KMS-11 (cell line): ENCODE measurements at regions not wholly inside any gene's neighbourhood (a gene's known extent, or its start where the extent isn't known, plus 50 kb on each side); places are given as distances from the start of the nearest gene placed in this dataset.
"Not testable (repeated sequence)": the region's sequence is repeated elsewhere in the genome, so short reads cannot be mapped to it uniquely, and the experiment has no call there.

Experiments
- H2AFZ ChIP-seq: fragments of 200-600 bp; sonication (generic); 2 replicates; pipeline ENCODE4 v1.6.1; 2016; ENCODE audit warnings: antibody characterized with exemption, mixed run types, low read depth
- H3K27ac ChIP-seq: fragments of 200-600 bp; sonication (generic); 2 replicates; pipeline ENCODE4 v1.6.1; 2016; ENCODE audit warnings: mild to moderate bottlenecking, mixed run types
- H3K27me3 ChIP-seq: fragments of 200-600 bp; sonication (generic); 2 replicates; pipeline ENCODE4 v1.6.1; 2017; ENCODE audit warnings: mild to moderate bottlenecking, low read depth, mixed run types, moderate library complexity; ENCODE audit not compliant: insufficient read depth
- H3K36me3 ChIP-seq: fragments of 200-600 bp; sonication (generic); 2 replicates; pipeline ENCODE4 v1.6.1; 2017; ENCODE audit warnings: mild to moderate bottlenecking, mixed run types; ENCODE audit not compliant: insufficient read depth
- H3K4me1 ChIP-seq: fragments of 200-600 bp; sonication (generic); 2 replicates; pipeline ENCODE4 v1.6.1; 2016; ENCODE audit warnings: mild to moderate bottlenecking, low read depth, mixed run types; ENCODE audit not compliant: poor library complexity, severe bottlenecking
- H3K4me2 ChIP-seq: fragments of 200-600 bp; sonication (generic); 2 replicates; pipeline ENCODE4 v1.7.0; 2016; ENCODE audit warnings: mild to moderate bottlenecking, mixed run types
- H3K4me3 ChIP-seq: fragments of 200-600 bp; sonication (generic); IDR thresholded peaks from 2 replicates; pipeline ENCODE4 v1.6.1; 2017; ENCODE audit warnings: low read depth, low read length, mixed read lengths; ENCODE audit not compliant: insufficient read depth
- H3K79me2 ChIP-seq: fragments of 200-600 bp; sonication (generic); 2 replicates; pipeline ENCODE4 v1.6.1; 2016; ENCODE audit warnings: low read depth, mixed run types; ENCODE audit not compliant: insufficient read depth
- H3K9ac ChIP-seq: fragments of 200-600 bp; sonication (generic); 2 replicates; pipeline ENCODE4 v1.6.1; 2016; ENCODE audit warnings: mild to moderate bottlenecking, mixed run types
- H4K20me1 ChIP-seq: fragments of 200-600 bp; sonication (generic); 2 replicates; pipeline ENCODE4 v1.6.1; 2016; ENCODE audit warnings: mild to moderate bottlenecking, mixed run types; ENCODE audit not compliant: insufficient read depth
- CTCF ChIP-seq: fragments of 200-600 bp; sonication (generic); conservative IDR thresholded peaks from 2 replicates; pipeline ENCODE4 v1.6.1; 2017; ENCODE audit warnings: low read depth, mild to moderate bottlenecking, antibody characterized with exemption, low read length, moderate library complexity, mixed read lengths

DNA sequence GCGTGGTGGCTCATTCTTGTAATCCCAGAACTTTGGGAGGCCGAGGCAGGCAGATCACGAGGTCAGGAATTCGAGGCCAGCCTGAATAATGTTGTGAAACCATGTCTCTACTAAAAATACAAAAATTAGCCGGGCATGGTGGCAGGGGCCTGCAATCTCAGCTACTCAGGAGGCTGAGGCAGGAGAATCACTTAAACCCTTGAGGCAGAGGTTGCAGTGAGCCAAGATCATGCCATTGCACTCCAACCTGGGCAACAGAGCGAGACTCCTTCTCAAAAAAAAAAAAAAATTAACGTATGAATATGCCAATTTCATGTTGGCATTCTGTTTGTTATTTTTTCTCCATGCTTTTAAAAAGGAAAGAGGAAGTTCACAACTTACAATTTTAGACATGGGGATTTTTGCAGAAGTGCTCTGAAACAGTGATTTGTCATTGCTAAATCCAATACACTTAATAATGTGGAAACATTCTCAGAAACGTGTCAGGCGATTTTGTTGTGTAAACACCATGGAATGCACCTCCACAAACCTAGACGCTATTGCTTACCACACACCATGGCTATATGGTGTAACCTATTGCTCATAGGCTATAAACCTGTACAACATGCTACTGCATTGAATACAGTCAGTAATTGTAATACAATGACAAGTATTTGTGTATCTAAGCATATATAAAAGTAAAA, 115.9 kb upstream of the PCDH20 start:
- Histone ChIP-seq H3K27me3 (no peaks in the 10 kb centered on the region), H3K79me2 (no peaks in the 10 kb centered on the region), H3K4me3 (no peak overlapping the region), H2AFZ (no peak overlapping the region), H3K36me3 (no peaks in the 10 kb centered on the region), H3K27ac (no peak overlapping the region), H3K4me2 (no peak overlapping the region), H4K20me1 (no peaks in the 10 kb centered on the region), H3K9ac (no peak overlapping the region), H3K4me1 (no peaks in the 10 kb centered on the region)
- no peak for TF ChIP-seq CTCF

DNA sequence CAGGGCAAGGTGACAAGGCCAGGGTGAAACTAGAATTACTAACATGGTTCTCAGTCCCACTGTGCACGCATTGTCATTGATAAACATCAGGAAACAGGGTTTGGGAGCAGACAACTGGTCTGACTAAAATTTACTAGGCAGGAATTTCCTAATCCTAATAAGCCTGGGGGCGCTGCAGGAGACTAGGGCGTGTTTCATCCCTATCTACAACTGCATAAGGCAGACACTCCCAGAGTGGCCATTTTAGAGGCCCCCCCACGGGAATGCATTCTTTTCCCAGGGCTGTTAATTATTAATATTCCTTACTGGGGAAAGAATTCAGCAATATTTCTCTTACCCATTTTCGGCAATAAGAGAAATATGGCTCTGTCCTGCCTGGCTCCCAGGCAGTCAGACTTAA, 103.6 kb upstream of the PCDH20 start:
- not testable (repeated sequence) for H2AFZ ChIP-seq, H4K20me1 ChIP-seq, H3K27me3 ChIP-seq, H3K79me2 ChIP-seq, H3K36me3 ChIP-seq, H3K4me3 ChIP-seq, H3K4me1 ChIP-seq, H3K9ac ChIP-seq, H3K27ac ChIP-seq, H3K4me2 ChIP-seq

- Histone ChIP-seq H3K4me2 (no peak overlapping the region), H3K27ac (no peak overlapping the region), H4K20me1 (no peaks in the 10 kb centered on the region), H3K27me3 (no peaks in the 10 kb centered on the region), H3K4me1 (no peaks in the 10 kb centered on the region), H3K4me3 (no peak overlapping the region), H2AFZ (no peak overlapping the region), H3K36me3 (no peaks in the 10 kb centered on the region), H3K79me2 (no peaks in the 10 kb centered on the region), H3K9ac (no peak overlapping the region)
- no peak for TF ChIP-seq CTCF
Observed at GRCh38 chr13:61508936-61509335, 93.3 kb upstream of the PCDH20 start.

DNA sequence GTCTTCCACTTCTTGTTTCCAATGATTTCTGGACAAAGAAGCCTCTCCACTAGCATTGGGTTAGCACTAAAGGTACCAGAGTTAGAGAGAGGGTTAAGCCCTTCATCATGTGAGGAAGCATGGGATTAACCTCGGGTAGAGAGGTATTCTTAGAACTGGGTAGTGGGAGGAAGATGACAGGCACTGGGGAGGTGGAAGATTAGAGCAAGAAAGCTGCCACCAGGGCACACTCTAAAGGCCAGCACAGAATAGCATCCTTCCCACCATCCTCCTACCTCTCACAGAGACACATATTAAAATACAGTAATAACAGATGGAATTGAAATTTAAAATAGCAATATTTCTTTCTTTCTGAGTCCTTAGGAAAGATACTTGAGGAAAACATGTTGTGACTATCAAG, 84.5 kb upstream of the PCDH20 start:
- Histone ChIP-seq H2AFZ (no peak overlapping the region), H3K4me1 (no peaks in the 10 kb centered on the region), H3K27ac (no peak overlapping the region), H4K20me1 (no peaks in the 10 kb centered on the region), H3K4me2 (no peak overlapping the region), H3K79me2 (no peaks in the 10 kb centered on the region), H3K4me3 (no peak overlapping the region), H3K27me3 (no peaks in the 10 kb centered on the region), H3K36me3 (no peaks in the 10 kb centered on the region), H3K9ac (no peak overlapping the region)
- TF ChIP-seq CTCF = no peak

- no peaks in the 10 kb centered on the region for H3K36me3 ChIP-seq
- TF ChIP-seq CTCF = no peak
- H2AFZ ChIP-seq = no peak overlapping the region
- H3K27me3 ChIP-seq = no peaks in the 10 kb centered on the region
- H3K27ac ChIP-seq = no peak overlapping the region
- no peak overlapping the region for H3K4me2 ChIP-seq
- no peaks in the 10 kb centered on the region for H4K20me1 ChIP-seq
- H3K4me1 ChIP-seq = no peaks in the 10 kb centered on the region
- no peaks in the 10 kb centered on the region for H3K79me2 ChIP-seq
- H3K9ac ChIP-seq = no peak overlapping the region
- no peak overlapping the region for H3K4me3 ChIP-seq
Observed at GRCh38 chr13:61495648-61496047, 80.0 kb upstream of the PCDH20 start.

- H2AFZ ChIP-seq, H3K27ac ChIP-seq, H3K4me2 ChIP-seq, H3K9ac ChIP-seq, H4K20me1 ChIP-seq, H3K79me2 ChIP-seq, H3K36me3 ChIP-seq, H3K4me1 ChIP-seq, H3K4me3 ChIP-seq, H3K27me3 ChIP-seq: not testable (repeated sequence)
Observed at GRCh38 chr13:61493556-61493955, 77.9 kb upstream of the PCDH20 start.
